Inflammatory macrophage treated with lipopolysaccharide for 1 hour (primary cell): ENCODE measurements at regions not wholly inside any gene's neighbourhood (a gene's known extent, or its start where the extent isn't known, plus 50 kb on each side); places are given as distances from the start of the nearest gene placed in this dataset.

ENCODE experiments used
- DNase-seq, 2 donors: peaks; one replicate each; pipeline ENCODE4 v3.0.0-alpha.2; 2020 to 2022

DNA sequence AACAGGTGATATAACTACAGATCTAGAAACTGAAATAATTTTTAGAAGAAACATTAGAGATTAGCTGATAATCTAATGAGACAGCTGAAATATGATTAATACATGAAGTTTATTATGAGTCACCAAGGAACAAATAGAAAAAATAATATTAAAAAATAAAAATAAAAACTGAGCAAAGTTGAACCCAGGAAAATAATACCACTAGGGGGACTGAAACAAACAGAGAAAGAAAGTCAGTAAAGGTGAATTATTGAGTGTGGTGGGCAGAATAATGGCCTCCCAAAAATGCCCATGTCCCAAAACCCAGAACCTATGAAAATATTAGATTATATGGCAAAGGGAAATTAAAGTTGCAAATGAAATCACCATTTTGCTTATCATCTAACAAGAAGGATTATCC, 820.7 kb upstream of the INTU start:
- DNase-seq = no peak

DNA sequence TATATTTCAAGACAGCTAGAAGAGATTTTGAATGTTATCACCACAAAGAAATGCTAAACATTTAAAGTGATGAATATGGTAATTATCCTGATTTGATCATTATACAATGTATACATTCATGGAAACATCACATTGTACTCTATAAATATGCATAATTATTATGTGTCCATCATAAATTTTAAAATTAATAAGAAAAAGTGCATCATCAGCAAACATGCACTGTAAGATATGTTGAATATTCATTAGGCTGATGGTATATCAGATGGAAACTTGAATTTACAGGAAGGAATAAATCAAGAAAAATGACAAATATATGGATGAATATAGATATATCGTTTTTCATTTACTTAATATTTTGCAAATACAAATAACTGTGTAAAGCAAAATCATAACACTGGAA, 812.1 kb upstream of the INTU start:
- no peak for DNase-seq

DNA sequence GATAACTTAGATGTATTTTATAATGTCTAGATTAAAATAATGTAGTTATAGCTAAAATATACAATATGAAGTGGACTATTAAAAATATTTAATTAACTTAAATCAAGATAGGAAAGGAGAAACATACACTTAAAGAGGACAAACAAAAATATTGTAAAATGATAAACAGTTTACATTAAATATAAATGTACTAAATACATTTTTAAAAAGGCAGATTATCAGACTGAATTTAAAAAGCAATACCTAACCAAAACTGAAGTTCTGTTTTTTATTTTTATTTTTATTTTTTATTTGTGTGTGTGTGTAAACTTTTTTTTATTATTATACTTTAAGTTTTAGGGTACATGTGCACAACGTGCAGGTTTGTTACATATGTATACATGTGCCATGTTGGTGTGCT, 811.6 kb upstream of the INTU start:
- DNase-seq = no peak

DNA sequence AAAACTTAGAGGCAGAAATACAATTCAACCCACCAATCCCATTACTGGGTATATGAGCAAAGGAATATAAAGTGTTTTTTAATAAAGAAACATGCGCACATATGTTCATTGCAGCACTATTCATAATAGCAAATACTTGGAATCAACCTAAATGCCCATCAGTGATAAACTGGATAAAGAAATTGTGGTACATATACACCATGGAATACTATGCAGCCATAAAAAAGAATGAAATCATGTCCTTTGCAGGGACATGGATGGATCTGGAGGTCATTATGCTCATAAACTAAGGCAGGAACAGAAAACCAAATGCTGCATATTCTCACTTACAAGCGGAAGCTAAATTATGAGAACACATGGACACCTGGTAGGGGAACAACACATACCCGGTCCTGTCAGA, 807.7 kb upstream of the INTU start:
- no peak for DNase-seq

DNA sequence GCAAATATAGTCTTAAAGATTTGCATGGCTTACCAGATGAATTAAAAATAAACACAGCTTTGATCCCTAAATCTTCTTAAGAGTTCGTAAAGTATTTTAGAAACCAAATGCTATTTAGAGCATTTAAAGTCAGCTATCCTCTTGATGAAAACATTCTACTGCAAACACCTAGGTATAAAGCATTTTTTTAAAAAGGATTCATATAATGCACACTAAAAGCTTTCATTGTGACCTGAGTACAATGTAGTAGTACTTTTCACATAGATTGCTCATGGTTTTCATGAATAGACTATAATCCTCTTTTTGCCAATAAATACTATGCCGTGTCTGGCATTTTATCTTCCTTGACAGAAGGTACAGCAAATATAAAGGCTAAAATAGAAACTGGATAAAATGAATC, 805.1 kb upstream of the INTU start:
- no peak for DNase-seq

DNA sequence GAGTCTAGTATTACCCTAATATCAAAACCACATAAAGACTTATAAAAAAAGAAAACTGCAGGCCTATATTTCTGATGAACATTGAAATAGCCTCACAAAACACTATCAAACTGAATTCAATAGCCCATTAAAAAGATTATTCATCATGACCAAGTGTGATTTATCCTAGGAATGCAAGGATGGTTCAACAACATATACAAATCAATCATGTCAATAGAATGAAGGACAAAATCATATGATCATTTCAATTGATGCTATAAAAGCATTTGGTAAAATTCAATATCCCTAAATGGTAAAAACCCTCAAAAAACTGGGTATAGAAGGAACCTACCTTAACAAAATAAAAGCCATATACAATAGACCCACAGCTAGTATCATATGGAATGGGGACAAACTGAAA, 797.9 kb upstream of the INTU start:
- no peak for DNase-seq

DNA sequence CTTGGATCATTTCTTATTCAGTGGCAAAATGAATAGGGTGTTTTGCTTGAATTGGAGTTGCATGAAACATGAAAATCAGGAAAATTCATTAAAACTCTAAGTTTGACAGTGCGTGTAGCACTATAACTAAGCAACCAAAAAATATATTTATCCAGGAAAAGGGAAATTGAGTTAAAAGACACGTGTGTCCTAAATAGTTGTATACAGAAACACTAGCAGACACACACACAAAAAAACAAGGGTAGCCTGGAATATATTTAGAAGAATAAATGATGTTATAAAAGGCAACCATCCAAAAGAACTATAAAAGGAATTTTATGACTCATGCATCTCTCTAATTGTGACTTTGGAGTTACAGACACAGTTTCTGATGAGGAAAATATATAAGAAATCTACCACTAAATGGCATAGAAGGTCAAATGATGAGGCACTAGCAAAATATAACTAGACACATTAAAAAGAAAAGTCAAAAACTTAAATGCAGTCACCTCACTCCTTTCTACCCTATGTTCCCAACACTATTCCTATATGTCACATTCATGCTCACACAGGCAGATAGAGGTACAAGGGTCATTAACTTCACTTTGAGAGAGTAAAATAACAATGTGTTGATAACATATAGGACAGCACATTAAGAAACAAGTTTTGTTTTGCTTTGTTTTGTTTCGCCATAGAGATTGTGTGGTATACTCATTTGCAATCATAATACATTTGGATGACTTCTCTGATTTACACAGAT, 793.6 kb upstream of the INTU start:
- DNase-seq = no peak

DNA sequence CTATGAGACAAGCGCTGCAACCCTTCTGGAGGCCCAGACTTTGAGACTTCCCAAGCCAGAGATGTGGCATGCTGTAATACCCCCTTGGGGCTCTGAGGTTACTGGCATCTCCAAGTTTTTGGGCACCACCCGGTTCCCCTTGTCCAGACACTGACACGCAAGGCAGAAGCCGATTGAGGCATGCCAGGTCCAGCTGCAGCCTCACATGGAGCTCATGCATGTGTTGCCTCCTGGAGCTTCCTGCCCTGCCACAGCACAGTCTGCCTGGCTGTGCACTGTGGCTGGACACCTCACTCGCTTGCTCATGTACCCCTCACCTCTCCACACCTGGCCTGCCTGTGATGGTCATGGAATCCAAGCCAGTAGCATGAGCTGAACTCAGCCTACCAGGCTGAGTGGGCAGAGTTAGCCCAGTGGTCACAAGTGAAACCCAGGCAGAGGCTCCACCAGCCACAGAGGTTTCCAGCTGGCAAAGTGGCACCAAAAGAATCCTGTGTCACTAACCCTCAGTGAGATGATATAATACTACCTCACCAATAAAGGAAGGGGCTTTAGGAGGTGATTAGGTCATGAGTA, 789.2 kb upstream of the INTU start:
- DNase-seq = no peak

DNA sequence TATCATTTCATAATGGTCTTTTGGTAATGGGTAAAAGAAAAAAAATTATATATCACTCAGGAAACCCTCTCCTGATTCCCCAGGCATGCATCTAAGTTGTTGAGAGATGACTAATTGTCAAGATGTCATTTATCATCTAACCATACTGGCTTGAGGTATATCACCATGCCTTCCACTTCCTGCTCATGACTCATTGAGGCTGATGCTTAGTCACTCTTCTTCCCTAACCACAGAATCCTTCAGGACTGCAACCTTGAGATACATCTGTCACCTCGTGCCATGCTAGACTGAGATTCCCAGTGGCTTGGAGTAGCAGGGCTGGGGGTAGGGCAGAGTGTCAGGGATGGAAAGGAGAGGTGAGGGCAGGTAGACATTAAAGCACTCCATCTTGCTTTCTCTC, 782.5 kb upstream of the INTU start:
- DNase-seq = no peak

DNA sequence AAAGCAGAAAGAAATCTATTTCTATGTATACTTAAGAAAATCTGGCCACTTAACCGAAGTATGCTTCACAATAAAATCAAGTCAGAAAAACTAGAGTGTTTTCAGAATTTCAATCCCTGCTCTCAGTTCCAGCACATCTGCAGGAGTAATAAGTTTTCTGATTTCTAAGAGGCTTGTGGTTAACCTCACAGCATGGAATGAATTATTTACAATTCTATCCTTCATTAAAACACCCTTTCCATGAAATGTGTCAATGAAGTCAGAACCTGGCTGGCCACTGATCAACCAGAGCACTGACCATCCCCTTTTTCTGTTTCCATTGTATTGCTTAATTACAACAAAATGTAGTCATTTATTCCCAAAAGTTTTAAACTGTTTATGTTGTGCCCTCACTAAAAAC, 781.4 kb upstream of the INTU start:
- no peak for DNase-seq

DNA sequence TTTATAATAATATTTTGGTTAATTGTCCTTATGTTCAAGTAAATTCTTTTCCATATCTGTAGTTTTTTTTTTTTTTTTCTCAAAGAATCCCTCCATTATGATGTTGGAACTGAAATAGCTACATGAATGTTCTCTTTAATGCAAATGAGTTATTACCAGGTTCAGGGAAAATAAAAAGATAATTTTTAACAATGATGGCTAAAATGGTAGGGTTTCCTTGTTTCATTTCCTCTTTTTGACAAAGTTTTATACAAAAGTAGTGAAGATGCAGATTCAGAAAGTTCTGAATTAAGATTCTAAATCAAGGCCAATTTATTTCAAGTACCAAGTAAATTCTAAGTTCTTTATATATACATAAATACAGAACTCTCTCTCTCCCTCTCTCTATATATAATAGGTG, 779.0 kb upstream of the INTU start:
- no peak for DNase-seq

DNA sequence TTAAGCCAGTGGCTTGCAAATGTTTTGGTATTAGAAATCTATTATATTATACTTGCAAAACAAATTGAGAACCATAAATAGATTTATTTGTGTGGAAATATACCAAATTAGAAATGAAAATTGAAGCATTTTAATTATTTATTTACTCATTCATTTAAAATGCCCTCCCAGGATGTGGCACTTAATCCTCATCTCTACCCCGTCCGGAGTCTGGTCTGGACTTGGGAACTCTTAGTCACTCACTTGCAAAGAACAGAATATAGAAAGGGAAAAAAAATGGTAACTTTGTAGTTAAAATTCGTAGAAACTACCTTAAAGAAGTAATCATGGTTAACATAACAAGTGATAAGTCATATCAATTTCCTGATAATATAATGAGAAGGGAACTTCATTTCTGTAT, 775.9 kb upstream of the INTU start:
- no peak for DNase-seq

DNA sequence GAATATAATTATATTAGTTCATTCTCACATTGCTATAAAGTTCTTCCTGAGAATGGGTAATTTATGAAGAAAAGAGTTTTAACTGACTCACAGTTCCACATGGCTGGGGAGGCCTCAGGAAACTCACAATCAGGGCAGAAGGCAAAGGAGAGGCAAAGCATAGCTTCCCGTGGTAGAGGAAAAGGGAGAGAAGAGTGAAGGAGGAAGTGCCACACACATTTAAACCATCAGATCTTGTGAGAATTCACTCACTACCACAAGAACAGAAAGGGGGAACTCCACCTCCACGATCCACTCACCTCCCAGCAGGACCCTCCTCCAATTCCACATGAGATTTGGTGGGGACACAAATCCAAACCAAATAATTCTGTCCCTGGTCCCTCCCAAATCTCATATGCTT, 773.4 kb upstream of the INTU start:
- no peak for DNase-seq

DNA sequence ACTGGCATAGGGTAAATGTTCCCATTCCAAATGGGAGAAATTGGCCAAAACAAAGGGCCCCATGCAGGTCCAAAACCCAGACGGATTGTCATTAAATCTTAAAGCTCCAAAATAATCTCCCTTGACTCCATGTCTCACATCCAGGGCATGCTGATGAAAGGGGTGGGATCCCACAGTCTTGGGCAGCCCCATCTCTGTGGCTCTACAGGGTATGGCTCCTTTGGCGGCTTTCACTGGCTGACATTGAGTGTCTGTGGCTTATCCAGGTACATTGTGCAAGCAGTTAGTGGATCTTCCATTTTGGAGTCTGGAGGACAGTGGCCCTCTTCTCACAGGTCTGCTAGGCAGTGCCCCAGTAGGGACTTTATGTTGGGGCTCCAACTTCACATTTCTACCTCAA, 772.9 kb upstream of the INTU start:
- DNase-seq = no peak

DNA sequence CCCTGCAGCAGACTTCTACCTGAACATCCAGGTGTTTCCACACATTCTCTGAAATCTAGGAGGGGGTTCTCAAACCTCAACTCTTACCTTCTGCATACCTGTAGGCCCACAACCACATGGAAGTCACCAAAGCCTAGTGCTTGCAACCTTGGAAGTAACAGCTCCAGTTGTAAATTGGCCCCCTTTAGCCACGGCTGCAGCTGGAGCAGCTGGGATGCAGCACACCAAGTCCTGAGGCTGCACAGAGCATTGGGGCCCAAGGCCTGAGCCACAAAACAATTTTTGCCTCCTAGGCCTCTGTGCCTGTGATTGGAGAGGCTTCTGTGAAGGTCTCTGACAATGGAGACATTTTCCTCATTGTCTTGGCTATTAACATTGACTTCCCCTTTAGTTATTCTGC, 772.4 kb upstream of the INTU start:
- DNase-seq = no peak

DNA sequence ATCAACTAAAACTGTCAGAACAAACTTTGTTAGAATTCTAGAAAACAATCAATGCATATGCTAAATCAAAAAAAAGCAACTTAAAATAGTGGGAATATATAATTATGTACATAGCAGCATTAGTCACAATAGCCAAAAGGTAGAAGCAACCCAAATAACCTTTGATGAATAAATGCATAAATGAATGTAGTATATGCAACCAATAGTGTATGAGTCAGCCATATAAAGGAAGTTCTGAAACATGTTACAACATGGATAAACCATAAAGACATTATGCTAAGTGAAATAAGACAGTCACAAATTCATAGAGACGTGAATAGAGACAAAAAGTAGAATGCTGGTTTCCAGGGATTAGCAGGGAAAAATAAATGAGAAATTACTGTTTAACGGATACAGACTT, 762.8 kb upstream of the INTU start:
- DNase-seq = no peak

DNA sequence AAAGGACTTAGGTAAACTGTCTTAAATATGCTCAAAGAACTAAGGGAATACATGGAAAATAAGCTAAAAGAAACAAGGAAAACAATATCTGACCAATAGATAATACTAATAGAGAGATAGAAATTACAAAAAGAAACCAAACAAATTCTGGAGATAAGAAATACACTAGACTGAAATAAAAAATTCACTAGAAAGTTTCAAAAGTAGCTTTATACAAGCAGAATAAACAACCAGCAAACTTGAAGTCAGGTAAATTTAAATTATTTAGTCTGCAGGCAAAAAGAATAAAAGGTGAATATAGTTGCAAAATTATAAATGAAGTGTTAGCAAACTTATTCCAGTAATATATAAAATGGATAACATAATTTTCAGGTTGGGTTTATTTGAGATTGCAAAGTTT, 760.9 kb upstream of the INTU start:
- no peak for DNase-seq

DNA sequence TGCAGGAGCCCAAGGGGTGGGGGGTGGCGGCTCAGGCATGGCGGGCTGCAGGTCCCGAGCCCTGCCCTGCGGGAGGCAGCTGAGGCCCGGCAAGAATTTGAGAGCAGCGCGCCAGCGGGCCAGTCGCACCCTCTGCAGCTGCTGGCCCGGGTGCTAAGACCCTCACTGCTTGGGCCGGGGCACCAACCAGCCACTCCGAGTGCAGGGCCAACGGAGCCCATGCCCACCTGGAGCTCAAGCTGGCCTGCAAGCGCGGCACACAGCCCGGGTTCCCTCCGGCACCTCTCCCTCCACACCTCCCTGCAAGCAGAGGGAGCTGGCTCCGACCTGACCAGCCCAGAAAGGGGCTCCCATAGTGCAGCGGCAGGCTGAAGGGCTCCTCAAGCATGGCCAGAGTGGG, 758.2 kb upstream of the INTU start:
- no peak for DNase-seq

DNA sequence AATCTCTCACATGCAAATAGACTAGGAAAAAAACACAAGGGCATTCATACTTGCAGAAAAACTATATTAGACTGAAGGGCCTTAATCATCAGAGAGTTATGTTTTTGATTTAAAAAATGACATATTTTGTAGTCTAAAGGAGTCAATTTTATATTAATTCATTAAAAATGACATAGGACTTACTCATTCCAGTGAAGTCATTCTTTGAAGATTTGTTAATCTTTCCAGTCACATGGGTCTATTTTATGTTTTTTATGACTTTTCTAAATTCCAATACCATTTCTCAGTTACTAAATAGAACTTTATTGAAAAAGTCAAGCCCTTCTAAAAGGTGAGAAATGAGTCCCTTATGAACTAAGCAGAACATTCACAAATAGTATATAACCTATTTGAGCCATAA, 743.8 kb upstream of the INTU start:
- no peak for DNase-seq

DNA sequence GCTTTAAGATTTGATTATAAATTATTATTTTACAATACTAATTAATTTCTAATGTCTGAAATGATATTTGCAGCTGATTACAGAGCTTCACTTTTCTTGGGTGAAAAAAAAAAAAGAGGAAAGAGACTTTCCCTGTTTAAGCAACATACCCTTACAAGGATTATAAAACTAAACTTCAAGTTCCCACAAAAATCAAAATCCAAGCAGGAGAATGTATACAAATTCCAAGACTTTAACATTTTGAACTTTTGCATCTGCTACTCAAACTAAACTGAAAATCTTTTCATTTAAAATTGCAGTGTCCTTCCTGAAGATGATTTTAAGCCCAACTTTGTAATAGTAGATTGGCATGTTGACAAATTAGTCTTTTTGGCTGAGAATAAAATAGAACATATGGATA, 742.4 kb upstream of the INTU start:
- no peak for DNase-seq

DNA sequence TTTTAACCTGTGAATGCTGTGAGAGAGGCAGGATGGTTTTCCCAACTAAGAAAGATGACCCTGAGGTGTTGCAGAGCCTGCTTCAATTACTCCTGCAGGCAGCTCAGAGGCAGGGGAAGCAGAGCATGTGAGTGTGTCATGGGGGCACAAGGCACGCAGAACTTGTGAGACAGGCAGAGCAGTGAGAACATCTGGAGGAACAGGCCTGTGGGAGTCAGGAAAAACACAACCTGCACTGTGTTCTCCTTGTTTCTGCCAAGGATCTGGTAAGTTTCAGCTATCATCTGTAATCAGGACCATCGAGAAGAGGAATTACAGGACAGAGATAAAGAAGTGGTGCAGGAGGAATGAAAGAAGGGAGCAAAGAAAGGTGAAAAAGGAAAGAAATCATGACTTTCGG, 741.8 kb upstream of the INTU start:
- DNase-seq = no peak

DNA sequence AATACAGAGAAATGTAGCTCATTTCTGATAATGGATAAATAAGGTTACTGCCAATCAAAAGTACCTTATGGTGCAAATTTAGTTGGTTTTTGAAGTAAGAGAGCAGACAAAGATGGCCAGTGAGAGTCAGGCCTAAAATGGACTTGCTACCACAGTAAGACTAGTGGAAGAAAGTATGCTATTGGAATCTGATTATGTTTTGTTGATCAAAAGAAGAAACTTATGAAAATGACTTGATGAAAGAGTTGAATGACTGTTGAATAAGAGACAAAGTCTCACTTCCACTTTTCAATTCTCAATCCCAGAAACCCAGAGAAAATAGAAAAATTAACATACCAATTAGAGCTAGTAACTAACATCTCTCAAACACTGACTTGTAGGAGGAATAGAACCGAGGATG, 737.8 kb upstream of the INTU start:
- DNase-seq = no peak

DNA sequence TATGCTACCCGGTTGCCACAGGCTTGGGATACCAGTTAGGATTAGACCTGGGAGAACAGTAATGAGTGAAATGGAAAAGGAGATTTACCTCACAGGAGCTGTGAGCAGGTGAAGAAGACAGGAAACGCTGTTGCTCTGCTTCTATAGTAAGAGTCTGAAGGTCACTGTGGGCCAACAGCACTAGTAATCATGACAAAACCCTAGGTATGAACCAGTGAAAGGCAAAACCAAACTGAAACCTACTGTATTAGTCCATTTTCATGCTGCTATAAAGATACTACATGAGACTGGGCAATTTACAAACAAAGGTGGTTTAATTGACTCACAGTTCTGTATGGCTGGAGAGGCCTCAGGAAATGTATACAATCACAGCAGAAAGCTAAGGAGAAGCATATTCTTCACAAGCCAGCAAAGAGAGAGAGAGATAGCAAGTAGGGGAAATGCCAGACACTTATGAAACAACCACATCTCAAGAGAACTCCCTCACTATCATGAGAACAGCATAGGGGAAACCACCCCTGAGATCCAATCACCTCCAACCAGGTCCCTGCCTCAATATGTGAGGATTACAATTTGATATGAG, 736.7 kb upstream of the INTU start:
- no peak for DNase-seq

DNA sequence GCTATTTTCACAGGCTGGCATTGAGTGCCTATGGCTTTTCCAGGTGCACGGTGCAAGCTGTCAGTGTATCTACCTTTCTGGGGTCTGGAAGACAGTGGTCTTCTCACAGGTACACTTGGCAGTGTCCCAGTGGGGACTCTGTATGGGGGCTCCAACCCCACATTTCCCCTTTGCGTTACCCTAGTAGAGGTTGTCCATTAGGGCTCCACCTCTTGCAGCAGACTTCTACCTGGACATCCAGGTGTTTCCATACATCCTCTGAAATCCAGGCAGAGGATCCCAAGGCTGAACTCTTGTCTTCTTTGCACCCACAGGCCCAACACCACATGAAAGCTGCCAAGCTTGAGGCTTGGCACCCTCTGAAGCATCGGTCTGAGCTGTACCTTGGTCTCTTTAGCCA, 735.7 kb upstream of the INTU start:
- no peak for DNase-seq

DNA sequence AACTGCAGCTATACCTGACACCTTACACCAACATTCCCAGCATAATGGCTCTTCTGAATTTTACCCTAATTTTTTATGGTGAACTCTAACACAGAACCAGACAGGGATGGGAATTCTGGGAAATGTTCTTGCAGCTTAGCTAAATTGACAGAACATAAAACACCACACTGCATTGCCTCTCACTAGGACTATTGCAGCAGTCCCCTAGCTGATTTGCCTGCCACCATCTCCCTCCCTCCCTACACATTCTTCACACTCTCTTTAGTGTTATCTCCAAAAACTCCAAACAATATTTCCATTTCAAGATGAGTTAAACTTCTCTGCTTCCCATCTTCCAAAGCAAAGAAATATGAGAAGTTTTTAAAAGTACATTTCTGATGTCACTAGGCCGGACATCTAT, 733.9 kb upstream of the INTU start:
- DNase-seq = no peak
